ENCODE measurements at regions not wholly inside any gene's neighbourhood (a gene's known extent, or its start where the extent isn't known, plus 50 kb on each side); places are given as distances from the start of the nearest gene placed in this dataset.

DNA sequence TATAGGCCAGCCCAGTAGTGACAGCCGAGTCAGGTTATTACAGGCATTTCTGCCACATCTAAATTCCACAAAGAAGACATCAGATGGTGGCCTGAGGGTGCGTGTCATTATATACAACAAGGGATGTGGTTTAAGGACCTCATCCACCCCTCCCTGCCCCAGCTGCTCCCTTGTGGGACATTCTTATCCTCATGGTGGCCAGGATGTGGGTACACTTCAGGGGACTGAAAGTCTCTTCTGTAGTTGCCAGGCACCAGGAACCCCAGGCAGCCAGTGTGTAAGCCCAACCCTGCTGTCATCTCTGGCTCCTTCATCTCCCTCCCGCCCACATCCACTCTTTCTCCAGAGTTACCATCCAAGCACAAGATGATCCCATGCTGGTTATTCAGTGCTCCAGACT lies 224.9 kb upstream of the TOPAZ1 start:
- DNase-seq, result no peak

DNA sequence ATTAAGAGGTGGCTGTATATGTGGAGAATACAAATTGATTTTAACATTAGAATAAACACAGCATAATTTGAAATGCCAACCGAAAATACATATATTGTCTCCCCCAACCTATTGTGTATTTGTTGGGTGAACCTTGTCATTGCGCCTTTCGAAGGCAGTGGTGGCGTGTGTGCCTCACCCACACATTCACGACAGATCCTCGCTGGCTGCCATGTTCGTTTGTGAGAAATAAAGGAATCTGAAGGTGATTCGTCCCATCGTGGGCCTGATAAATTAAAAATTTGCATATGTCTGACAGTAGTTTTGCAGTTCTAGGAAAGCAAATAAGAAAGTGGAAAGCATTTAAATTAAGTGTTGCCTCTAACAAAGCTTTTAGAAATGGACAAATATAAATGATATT lies 222.8 kb upstream of the TOPAZ1 start:
- DNase-seq, result no peak

DNA sequence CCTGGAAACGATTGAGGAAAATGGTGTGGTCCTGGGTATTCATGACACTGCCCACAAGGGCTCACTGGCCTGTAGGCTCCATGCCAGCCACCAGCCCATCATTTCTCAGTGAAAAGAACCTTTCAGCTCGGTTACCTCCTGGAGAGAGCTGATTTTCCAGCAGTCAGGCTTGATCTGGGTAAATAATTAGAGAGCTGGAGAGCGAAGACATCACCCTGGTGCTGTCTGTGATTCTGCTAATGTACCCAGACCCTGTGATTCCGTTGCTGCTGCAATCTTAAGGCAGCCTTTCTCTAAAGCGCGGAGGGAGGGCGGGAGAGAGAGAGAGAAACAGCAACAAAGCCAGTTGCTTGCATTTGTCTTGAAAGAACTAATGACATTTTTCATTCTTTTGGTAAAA lies 221.9 kb upstream of the TOPAZ1 start:
- peak in 3 of 56 donors; percentile 8 to 45 (median 9) for DNase-seq

DNA sequence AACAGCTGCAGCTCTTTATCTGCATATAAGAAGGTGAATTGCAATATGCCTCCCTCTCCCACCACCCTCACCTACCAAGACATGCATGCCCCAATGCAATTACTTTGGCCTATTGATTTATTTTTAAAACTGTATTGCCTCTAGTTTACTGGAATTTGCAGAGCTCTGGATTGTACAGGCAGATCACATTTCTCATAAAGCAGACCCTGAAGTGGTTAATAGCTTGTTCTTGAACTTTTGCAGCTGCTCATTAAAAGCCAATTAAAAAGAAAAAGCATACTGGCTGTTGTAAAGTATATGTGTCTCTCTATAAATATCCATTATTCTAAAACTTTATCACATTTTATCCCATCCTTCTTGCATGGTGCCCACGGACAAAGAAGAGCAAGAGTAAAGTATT lies 221.5 kb upstream of the TOPAZ1 start:
- no peak for DNase-seq

DNA sequence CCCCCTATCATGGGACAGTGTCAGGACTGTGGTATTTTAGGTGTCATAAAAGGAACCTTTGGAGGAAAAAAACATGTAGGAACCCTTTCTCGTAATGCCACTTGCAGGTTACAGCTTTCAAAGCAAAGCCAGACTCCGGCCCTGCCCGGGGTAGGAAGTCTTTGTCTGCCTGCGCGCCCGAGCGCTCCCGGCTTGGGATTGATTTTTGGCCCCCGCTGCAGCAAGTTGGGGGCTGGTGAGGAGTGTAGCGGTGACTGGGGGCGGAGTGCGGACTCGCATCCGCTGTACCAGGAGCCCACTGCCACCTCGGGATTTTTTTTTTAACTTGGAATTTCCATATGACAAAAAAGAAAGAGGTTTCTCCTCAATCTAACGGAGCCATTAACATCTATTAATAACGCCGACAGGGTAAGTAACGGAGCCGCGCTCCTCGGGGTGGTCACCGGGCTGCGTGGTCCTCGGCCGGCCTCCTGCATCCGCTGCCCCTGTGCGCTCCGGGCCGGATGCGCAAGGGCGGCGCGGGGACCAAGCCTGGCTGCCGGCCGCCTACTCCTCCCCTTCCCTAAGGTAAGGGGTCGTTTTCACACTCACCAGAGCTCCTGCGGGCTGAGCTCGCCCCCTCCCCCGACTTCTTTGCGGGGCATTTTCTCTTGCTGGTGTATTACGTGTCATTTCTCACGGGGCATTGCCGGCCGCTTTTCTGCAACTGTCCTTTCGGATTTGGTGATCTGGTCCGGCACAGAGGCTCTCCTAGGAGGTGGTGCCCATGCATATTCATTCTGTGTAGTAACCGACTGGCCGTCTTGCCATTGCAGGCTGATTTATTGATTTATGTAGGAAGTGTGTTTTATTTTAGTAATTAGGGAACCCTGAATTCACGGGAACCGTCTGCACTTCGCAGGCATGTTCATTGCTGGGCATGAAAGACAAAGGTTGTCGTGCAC lies 219.8 kb upstream of the TOPAZ1 start:
- peak in 1 of 56 donors; percentile 19 for DNase-seq

DNA sequence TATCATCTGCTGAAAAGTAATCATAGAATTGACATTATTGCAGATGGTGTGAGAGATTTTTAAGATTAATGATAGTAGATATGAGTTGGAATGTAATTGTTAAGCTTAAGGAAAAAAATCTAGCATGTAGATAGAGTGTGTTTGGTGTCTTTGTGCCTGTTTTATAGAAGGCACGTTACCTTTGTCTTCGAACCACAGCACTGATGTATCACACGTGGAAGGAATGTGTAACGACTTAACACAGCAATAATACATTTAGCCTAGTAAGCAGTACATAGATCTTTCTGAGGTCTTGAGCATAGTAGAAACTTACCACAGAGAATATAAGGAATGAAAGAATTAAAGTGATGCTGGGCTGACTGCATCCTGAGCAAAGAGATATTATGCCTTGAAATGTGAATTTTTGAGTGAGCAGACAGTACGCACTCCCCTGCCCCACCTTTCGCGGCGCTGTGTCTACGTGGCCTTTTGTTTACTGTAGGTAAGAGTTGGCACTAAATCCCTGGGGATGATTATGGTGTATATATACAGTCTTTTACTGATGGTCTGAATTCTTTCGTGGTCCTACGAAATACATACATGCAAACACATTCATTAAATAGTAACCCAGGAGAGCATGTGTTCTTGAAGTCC lies 217.6 kb upstream of the TOPAZ1 start:
- DNase-seq, result no peak

DNA sequence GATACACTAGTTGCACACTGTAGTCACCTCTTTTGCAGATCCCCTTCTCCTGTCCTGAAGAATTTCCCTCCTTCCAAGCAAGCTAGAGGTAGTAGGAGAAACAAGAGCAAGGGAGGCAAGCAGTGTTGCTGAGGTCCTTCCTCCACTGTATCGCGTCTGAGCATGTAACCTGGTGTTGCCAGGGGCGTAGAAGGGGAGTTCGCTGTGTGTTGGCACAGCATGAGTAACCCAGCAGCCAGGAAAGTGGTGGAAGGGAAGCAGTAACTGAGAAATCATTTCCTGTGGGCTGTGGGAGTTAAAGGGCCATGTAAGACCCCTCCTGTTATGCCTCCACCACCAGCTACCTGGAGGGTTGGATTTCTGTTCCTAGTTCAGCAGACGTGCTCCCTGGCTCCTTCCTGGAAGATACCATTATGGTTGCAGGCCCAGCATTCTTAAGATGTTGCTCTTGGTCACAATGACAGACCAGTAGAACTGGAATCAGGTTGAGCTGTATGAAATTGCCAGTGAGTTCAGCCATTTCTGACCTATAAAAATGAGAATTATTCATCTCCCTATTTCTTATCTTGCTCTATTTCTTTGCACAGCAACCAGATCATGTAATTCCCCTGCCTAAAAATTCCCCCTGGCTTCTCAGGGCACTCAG lies 215.3 kb upstream of the TOPAZ1 start:
- DNase-seq, result no peak

DNA sequence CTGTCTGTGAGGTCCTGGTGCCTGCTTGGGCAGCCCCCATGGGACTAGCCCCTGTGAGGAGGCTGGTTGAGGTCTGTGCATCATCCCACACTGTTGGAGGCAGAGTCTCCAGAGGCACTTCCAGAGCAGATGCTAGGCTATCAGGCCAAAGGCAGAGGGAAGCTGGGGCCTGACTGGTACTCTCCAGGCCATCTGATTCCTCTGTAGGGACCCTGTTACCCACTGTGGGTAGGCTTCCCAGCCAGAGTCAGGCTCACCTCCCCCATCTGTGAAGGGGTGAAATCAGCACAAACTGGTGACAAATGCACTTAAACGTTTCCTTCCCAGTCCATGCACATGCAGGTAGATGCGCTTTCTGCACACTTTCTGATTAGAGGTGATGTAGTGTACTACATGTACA lies 212.6 kb upstream of the TOPAZ1 start:
- DNase-seq, result no peak

DNA sequence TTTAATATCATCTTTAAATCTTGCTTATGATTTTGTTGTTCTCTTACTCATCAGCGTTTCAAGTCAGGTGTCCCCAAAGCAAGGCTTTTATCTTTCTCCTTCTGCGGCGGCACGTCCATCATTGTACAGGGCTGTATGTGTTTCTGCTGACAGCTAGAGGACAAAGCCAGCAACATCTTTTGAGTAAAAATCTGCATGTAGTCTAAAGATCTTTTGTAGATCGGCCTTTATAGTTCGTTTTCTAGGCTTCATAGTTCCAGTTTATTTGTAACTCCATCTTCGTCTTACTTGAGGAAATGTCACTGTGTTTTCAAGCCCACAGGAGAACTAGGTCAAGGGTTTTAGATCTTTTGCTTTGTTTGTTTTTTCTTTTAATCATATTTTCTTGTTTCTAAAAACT lies 211.4 kb upstream of the TOPAZ1 start:
- DNase-seq, result no peak

DNA sequence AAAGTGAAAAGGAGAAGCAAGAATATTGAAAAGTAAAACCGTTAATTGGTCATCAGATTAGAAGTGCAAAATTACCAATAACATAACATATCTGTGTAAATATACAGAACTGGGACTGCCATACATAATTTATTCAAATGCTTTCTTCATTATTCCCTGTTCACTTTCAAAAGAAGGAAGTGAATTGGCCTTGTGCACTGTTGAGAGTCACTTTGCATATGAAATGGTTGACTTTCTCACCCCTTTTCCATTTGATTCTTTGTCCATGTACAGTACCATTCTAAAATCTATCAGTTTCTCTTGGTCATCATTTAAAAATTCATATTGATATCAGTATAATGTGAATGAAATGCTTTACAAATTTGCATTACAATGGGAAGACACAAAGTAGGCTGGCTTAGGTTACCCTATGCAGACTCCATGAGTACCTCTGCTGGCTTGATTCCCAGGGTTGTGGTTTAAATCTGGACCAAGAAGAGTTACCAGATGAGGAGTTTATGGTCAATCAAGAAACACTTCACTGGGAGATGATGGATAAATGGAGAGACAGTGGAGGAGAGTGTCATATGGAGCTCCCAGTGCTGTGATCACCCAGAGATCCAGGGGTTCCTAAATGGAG lies 210.9 kb upstream of the TOPAZ1 start:
- no peak for DNase-seq

DNA sequence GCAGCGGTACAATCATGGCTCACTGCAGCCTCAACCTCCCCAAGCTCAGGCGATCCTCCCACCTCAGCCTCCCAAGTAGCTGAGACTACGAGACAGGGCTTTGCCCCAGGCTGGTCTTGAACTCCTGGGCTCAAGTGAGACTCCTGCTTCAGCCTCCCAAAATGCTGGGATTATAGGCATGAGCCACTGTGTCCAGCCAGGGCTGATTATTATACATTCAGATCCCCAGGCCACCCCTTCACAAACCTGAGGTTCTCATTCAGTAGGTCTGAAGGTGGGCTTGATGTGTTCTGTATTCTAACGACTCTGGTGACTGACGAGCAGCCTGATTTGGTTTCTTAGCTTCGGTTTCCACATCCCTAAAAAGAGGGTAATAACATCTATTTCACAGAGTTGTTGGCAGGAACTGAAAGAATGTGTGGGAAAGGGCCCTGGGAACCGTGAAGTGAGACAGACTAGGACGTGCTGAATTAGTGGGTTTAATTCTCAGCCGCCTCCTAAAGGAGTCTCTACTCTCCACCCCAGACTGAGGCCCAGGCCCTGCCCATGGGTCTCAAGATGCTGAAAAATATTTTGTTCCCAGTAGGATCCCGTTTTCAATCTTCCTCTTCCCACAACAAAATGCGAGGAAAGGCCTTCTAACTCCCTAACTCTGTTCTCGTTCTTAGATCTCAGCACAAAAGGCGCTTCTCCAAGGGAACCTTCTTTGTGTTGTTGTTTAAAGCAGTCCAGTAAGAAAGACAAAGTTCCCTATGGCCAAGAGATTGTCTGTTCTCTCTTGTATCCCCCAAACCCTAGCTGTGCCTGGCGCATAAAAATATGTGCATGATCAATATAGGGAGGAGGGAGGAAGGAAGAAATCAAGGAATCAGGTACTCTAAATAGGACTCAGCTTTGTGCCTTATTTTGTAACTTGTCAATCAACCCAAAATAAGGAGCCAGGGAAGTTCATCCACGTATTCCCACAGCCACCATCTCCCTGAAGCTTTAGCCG lies 210.0 kb upstream of the TOPAZ1 start:
- DNase-seq, result no peak

DNA sequence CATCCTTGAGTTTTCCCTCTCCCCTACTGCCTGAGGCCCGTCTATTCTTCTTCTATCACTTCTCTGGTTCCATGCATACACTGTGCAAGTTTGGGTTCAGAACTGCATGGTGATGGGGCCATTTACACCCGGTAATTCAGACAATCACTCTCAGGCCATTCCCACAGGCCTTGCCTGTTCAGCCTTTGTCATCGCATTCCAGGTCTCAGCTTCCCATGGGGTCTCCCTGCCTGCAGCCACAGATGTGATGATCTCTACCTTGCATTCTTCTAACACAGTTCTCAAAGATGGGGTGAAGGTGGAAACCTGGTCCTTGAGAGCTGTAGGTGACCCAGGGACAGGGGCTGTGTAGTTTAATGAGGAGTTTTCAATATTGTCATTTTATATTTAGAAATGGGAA lies 209.2 kb upstream of the TOPAZ1 start:
- DNase-seq, result no peak

DNA sequence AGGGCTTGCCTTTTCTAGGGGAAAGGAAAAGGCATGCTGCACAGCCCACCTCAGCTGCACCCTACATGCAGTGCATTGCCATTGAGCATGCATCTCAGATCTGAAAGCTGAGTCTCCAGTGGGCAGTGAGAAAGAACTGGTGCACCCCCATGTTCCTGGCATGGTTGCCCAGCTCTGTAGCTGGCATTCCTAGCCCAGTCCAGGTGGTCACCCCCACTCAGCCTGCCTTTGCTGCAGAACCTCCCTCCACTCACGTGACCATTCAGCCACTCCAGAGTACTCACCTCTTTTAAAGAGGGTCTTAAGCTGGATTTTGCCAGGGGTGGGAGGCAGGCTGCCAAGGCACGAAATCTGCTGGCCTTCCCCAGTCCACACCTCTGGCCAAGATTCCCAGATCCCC lies 208.6 kb upstream of the TOPAZ1 start:
- no peak for DNase-seq

DNA sequence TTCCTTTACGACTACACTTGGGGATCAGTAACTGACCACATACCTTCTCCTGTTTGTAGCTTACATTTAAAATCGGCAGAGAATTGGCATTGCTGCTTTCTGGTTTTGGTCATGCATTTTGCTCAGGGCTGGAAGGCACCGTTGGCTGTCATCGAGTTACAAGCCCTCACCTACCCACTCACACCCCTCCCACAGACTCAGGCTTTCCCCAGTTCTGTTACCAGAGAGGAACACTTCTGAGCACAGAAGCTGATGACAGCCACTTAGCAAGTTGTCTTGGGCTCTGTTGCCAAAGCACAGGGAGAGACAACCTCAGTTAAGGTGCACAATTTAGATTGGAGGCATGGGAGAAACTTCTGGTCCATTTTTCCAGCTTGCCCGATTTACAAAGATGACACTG lies 204.8 kb upstream of the TOPAZ1 start:
- peak in 1 of 56 donors; percentile 43 for DNase-seq

DNA sequence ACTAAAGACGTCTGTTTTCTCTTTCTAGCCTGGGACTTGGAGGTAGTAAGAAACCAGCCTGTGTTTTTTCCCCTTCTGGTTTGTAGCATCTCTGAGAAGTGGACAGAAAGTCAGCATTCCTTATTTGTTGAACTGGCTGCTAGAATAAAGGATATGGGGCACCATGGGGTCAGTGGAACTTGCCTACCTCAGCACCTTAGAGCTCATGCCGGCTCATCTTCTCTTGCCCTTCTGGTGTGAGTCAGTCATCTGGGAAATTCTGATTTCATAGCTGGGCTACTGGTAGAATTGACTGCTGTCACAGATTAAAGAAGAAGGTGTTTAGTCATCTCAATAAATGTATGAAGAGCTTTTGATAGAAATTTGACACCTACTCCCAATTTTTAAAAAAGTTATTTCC lies 202.7 kb upstream of the TOPAZ1 start:
- no peak for DNase-seq

DNA sequence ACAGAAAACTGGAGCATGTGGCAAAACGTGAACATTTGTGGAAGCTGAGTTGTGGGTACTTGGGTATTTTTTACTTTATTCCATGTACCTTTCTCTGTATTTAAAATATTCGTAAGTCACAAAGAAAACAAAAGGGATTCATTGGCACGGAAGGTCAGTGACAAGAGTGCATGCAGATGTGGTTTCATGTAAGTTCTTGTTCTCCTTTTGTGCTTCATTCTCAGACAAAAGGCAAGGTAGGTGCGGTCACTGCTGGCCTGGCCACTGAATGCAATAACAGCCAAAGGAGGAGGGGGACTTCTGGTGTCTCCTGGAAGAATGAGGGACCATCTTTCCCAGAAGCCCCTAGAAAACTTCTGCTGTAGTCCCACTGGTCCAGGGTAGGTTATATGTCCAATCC lies 200.0 kb upstream of the TOPAZ1 start:
- no peak for DNase-seq

DNA sequence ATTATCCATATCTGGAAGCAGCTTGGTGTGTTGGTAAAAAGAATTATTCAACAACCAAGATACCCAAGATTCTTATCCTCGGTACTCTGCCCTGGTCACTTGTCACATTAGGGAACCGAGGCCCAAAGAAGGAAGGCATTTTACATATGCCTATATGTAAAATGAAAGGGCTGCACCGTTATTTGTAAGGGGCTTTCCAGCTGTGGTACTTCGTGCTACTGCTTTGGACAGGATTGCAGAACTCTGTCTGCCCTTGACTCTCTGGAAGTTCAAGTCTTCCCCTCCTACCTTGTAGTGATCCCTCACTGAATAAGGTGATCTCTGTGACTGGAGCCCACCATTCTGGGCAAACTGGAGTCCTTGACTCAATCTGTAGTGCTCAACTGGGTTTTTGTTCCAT lies 198.9 kb upstream of the TOPAZ1 start:
- no peak for DNase-seq

DNA sequence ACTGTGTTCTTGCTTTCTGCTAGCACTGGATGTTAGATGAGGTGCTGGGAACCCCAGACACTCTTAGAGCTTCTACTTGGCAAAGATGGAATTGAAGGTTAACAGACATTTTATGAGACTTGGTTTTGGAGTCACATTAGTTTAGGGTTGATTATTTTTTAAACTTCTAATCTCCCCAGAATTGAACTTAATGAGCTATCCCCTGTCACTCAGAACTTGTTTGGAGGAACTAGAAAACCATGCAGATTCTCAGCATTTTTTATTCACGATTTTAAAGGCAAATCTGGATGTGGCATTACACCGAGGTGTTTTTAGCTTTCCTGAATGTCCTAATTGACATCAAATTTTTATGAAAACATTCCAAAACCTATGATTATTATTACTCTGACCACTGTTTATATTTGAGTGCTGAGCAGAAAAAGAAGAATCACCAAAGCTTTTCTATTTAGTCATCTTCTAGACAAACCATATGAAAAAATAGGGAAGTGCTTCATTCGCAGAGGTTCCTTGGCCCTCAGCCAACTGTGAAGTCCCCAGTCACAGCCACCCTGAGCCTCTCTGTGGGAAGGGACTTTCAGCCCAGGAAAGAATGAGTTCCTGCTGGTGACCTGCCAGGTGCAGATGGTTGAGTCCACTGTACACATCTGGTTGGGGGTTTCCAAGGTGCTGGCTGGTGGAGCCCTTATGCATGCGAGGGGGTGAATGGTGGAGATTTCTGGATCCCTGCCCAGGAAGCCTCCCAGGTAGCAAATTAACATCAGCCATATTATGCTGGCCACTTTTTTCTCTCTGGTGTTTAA lies 196.0 kb upstream of the TOPAZ1 start:
- peak in 2 of 56 donors; percentile 11 to 26 for DNase-seq

DNA sequence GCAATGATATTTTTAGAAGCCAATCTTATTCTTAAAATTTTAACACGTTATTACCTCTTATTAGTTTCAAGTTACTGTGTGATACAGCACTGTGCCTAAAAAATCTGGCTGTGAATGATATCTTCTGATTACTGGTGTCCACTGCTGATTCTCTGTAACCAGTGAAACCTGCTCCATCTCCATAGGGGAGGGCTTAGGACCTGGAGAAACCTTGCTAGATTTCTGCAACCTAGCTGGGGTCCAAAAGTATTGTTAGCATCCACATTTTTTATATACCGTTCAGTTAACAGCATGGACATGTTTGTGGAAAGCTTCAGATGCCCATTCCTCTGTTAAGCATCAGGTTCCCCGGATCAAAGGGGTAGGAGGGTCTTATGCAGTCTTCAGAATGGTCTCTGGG lies 193.9 kb upstream of the TOPAZ1 start:
- DNase-seq, result no peak
